ENCODE measurements at regions not wholly inside any gene's neighbourhood (a gene's known extent, or its start where the extent isn't known, plus 50 kb on each side); places are given as distances from the start of the nearest gene placed in this dataset.
"Not testable (repeated sequence)": the region's sequence is repeated elsewhere in the genome, so short reads cannot be mapped to it uniquely, and the experiment has no call there.

DNA sequence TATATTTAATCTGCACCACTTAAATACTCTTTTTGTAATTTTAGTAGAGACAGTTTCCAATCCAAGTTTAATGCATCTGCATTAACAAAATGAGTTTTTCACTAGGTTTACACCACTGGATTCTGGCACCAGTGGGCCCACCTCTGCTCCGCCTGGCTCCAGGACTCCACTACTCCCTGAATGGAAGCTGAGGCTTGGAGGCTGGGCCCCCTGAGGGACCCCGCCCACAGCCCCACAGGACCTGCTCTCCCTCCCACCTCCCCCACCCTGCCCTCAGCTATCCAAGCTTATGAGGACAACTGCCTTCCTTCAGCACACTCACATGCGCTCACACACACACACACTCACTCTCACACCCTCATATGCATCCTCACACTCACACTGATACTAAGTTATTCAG, 100.5 kb downstream of the GOLGA6L6 start:
- TF ChIP-seq, protein P1, sequence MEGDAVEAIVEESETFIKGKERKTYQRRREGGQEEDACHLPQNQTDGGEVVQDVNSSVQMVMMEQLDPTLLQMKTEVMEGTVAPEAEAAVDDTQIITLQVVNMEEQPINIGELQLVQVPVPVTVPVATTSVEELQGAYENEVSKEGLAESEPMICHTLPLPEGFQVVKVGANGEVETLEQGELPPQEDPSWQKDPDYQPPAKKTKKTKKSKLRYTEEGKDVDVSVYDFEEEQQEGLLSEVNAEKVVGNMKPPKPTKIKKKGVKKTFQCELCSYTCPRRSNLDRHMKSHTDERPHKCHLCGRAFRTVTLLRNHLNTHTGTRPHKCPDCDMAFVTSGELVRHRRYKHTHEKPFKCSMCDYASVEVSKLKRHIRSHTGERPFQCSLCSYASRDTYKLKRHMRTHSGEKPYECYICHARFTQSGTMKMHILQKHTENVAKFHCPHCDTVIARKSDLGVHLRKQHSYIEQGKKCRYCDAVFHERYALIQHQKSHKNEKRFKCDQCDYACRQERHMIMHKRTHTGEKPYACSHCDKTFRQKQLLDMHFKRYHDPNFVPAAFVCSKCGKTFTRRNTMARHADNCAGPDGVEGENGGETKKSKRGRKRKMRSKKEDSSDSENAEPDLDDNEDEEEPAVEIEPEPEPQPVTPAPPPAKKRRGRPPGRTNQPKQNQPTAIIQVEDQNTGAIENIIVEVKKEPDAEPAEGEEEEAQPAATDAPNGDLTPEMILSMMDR (IDR thresholded peaks at IDR 0.05): not testable (repeated sequence)
- not testable (repeated sequence) for TF ChIP-seq POLR2A (IDR thresholded peaks at IDR 0.05)
